Fibroblast of skin of right biceps (primary cell): ENCODE measurements at regions not wholly inside any gene's neighbourhood (a gene's known extent, or its start where the extent isn't known, plus 50 kb on each side); places are given as distances from the start of the nearest gene placed in this dataset.

ENCODE experiments used
- DNase-seq: peaks from one replicate; pipeline ENCODE4 v3.0.0-alpha.2; 2013

DNA sequence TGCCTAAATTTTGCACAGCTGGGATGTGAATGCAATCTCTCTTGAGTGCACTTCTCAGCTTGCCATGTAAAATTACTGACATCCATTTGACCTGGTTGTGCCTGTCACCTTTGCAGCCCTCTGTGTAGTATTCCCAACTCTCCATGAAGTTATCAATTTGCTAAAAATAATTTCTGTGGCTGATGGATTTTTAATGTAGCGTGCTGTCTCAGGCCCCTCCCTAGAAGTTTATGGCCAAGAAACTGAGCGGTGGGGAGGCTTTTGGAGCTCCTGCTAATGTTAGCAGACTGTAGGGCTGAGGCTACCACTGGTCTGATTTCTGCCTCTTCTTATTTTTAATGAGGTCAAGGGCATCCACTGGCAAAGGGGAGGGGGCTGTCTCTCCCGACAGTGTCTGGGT lies 577.0 kb upstream of the DPP6 start:
- DNase-seq: no peak

DNA sequence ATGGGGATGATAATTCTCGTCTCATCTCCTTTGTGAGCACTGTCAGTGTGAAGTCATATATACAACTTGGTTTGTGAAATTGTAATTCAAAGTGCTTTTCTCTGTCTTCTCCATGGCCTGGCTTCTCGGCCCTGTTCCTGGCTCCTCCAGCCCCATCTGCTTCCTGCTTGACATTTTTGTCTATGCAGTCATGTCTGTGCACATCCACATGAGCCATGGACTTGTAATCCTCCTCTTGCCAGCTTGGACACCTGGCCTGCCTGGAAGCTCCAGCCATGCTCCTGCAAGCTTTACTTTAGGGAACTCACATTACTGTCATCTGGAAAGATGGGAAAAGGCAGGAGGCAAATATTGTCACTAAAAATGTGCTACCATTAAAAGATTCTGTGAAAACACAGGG lies 576.0 kb upstream of the DPP6 start:
- no peak for DNase-seq

DNA sequence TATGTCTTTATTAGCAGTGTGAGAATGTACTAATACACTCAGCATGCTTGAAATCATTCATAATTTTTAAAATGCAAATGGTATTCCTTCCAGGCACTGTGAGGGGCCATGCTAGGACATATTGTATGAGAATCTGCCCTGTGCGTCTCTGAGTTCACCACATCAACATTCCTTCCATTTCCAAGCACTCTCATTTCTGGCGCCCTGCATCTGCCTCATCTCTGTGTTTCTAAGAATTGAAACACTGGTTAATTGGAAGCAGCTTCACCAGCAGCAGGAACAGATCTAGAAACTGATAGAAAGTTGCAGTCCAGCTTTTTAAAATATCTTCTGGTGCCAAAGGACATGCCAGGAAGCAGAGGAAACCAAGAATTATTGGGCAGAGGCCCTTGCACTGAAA lies 555.9 kb upstream of the DPP6 start:
- DNase-seq: no peak

DNA sequence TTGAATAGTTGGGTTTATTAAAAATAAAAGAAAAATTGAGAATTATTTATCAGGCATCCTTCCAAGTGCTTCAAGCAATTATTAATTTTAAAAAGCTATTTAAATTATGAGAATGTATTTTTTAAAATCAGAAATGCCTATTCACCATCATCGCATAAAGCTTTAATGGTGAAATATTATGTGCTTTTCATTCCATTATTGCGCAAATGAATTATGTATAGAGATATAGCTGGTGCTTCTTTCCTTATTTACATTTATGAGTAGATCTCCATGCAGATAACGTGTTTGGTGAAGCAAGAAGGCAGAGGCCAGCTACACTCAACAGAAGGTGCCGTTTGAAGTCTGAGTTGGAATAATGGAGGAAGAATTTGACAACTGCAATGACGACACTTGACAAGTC lies 549.1 kb upstream of the DPP6 start:
- no peak for DNase-seq

DNA sequence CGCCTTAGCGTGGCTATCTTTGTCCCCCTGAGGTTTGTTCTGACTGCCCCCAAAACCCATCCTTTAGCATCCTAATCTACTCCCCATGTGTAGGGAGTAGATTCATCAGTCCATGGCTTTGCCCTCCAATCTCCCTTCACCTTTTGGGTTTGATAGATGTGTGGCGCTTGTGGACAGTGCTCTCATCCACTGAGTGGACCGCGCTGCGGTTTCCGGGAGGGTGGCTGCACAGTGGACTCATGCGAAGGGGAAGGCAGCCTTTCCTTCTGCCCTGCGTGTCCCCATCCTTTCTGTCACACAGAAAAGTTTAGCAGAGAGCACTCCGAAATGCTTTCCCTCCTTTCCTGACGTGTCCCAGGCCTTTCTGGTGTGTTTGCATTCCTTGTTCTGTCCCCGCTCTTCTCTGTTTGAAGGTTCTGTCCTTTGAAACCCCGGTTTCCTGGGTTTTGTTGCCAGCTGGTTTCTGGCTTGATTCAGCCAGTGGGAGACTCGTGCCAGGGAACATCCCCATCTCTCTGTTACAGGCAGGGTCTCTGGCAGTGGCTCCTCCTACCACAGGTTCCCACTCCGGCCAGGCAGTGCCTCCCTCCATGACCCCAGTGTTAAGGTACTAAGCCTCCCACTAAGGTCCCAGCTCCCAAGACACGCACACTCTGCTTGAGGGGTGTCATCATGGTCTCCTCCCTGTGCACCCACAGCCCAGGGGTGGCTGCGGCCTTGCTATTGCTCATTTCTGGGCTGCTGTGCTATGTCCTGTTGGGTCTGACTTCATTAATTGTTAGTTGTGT lies 547.7 kb upstream of the DPP6 start:
- DNase-seq: no peak

DNA sequence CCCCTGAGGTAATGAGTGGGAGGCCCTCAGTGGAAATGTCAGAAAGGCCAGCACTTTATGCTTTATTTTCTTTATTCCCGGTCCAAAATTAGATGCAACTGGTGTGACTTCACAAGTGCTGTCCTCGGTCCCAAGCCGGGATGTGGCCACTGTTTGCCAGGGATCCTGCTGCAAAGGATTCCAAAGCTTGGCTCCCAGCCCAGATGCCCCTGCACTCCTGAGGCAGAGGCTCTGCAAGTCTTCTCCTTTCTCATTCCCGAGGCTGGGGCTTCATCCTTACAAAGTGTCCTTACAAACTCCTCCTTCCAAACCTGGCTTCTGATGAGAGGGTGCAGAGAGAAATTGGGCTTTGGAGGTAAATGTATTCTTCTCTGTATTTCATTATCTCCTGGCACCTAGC lies 544.3 kb upstream of the DPP6 start:
- no peak for DNase-seq

DNA sequence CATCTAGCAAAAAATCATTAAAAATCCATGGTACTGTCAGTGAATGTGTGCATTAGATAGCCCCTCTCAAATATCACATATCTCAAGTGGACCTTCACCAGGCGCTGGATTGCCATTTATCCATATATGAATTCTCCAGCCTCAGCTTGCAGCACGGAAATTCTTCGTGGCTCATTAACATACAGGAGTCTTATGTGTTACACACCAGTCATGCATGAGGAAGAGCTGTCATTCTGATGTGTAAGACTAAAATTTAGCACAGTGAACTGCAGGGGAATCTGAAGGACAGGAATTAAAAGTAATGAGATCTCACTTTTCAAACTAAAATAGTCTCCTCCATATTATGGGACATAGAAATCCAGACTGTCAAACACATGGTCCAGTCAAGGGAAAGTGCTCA lies 542.4 kb upstream of the DPP6 start:
- no peak for DNase-seq

DNA sequence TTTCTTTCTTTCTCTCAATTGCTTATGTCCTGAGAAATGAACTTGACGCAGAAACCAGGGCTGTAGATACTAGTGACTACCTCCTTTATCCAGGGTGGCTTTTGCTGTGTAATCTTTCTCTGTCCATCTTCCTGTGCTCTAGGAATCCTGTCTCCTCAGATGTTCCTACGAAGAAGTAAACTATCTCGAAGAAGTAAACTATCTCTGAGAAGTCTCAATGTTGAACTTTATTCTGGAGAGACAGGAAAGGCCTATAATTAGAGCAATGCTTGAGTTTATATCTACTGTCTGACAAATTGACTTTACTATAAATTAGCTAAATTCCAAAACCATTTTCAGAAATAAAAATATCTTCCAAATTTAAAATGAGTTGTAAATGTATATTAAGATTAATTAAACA lies 541.5 kb upstream of the DPP6 start:
- no peak for DNase-seq

DNA sequence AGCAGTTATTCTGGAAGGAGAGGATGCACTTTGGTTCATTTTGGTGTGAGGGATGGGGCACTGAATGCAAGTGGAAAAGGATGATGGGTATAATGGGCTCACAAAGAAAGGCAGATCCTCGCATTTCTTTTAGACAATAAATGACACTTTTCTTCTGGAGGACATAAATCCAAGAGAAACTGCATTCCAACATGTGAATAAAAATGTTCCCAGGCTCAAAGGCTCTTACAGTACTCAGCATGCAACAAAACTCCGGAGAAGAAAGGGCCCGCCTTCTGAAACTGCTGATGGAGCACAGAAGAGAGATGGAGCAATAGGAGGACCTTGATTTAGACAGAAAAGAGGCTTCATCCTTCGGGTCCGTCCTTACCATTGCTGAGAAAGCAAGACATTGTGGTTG lies 538.2 kb upstream of the DPP6 start:
- no peak for DNase-seq

DNA sequence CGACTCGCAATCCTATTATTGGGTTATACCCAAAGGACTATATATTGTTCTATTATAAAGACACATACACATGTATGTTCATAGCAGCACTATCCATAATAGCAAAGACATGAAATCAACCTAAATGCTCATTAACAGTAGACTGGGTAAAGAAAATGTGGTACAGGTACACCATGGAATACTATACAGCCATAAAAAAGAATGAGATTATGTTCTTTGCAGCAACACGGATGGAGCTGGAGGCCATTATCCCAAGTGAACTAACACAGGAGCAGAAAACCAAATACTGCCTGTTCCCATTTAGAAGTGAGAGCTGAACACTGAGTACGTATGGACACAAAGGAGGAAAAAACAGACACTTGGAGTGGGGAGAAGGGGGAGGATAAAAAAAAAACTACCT lies 536.8 kb upstream of the DPP6 start:
- no peak for DNase-seq

DNA sequence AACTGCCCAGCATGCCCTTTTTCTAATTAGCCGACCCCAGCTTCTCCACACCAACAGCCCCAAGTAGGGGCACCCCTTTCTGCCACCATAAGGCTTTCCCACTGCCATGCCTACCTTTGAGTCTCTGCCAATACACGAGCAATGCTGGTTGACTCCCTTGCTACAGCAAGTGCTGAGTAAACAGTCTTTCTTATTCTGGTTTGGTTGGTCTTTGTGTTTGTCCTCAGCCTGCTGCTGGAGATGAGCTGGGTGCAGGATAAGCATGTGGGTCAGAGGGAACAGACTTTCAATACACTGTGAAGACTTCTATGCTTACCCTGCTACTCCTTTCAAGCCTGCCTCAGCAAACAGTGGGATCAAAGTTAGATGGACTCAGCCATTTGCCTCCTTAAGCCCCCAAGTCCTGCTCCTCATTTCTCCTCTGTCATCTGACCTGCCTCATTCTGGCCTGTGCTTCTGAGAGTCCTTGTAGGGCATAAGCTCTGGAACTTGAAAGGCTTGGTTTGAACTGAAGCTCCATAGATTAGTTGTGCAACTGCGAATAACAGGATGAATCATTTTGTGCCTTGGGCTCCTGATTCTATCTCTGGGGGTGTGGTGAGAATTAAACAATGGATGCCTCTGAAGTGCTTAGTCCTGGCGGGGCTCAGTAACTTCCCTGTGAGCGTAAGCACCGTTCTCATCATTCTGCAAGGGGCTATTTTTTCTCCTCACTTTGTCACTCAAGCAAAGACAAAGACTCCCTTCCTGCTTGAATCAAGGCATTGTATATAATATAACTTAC lies 533.8 kb upstream of the DPP6 start:
- no peak for DNase-seq

DNA sequence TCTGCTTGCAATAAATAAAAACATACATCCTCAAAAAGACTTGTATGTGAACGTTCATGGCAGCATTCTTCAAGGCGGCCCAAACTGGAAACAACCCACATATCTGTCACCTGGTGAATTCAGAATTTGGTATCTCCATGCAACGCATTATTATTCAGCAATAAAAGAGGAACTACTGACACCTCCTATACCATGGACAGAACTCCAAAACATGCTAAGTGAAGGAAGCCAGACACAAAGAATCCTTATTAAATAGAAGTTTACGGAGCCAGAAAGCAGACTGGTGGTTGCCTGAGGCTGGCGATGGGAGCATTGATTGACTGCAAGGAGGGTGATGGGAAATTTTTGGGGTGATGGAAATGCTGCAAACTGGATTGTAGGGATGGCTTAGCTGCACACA lies 530.8 kb upstream of the DPP6 start:
- no peak for DNase-seq

DNA sequence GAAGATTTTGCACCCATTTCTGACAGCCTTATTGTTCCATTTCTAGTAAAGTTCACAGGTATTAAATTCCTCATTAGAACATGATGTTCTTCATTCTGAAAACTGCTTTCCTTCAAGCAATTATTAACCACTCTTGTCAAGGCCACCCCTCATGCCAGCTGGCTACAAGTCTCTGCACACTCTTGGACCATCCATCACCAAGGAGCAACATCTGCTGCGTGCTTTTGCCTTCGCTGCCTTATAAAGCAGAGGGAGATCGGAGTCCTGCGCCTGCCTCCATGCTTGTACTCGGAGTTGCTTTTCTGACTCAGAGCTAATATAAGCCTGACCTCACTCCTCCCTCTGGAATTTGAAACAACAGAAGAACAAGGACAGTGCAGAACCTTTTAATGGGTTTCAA lies 529.9 kb upstream of the DPP6 start:
- no peak for DNase-seq

DNA sequence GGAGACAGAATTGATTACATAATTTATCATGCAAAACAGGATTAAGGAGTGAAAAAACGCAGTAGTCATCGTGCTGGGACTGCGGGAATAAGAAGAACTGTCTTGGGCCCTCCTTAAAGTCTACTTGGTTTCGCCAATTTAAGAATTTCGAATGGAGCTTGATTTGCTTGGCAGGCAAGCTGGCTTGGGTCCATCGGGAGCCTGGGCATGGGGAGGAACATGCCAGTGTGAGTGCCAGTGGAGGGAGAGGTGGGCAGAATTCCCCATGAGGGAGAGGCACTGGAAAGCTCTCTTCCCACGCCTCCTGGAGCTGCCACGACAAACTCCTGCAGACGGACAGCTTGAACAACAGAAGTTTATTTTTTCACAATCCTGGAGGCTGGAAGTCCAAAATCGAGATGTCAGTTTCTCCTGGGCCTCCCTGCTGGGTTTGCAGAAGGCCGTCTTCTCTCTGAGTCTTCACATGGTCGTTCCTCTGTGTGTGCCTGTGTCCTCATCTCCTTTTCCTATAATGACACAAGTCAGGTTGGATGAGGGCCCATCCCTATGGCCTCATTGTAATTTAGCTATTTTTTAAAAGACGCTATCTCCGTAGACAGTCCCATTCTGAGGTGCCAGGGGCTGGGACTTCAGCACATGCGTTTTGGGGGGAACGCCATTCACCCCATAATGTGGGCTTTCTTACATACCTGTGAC lies 528.7 kb upstream of the DPP6 start:
- DNase-seq: no peak

DNA sequence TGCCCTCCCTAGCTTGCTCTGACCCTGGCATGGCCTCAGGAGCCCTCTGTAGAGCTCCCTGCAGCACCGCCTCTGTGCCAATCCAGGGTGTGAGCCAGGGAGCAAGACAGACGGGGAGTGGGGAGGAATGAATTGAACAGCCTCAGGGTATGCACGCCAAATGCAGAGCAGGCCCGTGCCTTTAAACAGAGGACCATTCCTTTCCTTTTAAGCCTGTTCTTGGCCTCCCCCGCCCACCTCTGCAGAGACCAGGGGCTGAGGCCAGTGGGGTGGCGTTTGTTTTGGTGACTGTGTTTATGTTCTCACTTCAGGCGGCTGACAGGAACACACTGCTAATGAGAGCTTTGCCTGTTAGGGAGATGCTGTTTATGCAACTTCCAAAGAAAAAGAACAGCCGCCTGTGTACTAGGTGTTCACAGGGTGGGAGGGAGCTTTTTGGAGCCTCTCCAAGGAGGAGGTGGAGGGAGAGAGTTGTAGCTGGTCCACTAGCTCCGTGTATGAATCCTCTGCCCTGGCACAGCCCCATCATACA lies 528.1 kb upstream of the DPP6 start:
- DNase-seq: no peak

DNA sequence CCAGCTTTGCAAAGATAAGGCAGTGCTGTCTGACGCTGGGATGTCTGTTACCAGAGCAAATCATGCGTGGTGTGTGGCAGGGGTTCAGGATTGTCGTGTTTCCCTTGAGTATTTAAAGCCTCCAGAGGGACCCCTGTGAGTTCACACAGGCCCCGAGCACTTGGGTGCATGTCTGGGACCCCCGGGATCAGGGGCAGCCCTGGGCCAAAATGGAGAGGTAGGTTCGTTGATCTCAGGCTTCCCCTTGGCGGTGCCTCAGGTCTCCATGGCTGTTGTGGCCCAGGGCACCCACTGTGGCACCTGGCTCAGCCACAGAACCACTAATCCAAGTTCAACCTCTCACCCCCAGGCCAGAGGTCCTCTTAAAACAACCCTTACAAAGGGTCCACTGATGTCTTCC lies 523.1 kb upstream of the DPP6 start:
- DNase-seq: no peak

DNA sequence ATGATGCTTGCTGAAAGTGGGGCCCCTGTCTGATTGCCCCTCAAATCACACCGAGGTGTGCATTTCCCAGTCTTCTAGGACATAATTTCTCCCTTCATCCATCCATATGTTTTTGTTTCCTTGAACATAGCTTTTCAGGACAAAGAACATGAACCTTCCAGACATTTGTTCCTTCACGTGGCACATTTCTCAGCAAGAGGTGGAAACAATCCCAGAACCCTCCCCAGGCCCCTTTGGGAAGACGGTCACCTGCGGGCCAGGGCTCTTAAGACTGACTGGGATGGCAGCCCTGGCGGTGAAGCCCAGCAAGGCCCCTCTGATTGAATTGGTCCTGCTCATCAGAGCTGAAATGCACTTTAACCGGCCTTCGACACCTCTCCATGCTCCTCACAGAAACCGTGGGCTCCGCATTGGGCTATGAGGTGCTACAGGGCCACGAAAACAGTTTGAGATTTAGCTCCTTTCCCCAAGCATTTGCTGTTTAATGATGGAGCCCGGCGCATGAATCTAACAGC lies 522.5 kb upstream of the DPP6 start:
- DNase-seq: no peak

DNA sequence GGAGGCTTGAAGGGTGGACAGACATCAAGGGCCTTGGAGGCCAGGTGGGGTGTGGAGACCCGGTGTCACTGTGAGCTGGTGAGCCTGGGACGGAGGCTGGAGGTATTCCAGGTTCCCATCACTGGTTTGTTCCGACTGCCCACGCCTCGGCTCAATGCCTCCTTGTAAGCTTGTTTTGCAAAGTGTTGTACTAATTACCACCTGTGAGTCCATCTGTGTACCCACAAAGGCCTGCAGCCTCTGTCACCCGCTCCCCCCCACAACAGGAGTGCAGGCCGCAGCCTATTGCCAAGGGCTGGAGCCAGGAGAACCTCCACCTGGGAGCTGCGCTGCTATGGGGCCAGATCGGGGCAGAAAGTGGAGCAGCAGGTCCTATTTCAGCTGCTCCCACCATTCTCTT lies 521.8 kb upstream of the DPP6 start:
- no peak for DNase-seq

DNA sequence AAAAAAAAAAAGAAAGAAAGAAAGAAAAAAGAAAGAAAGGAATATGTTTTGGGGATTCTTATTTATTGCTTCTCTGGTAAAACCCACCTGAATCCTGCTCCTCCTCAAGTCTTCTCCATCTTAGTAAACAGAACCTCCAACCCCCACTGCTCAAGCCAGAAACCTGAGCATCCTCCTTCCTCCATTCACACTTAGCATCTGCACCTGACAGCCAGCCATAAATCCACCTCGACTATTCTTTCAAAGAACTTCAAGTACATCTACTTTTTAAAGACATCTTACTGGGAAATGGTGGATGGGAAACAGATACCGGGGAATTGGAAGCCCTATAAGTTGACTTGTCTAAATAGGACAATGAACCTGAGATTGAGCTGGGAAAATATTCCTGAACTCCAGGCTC lies 519.9 kb upstream of the DPP6 start:
- DNase-seq: no peak

DNA sequence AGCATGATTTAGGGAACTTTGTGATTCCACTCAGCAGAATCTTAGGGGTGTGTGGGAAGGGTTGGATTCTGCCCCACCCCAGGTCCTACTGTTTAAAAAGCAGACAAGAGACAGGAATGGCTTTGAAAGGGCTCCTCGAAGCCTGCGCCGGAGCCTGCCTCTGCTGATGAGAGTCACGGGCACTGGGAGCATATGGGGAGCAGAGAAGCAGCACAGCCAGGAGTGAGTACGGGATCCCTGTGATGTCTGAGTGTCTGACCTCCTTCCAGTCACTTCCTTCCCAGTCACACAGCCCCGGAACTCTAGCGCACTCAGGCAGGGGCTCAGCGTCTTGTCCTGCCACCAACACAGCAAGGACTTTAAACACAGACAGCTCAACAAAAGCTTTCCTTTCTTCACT lies 514.9 kb upstream of the DPP6 start:
- no peak for DNase-seq

DNA sequence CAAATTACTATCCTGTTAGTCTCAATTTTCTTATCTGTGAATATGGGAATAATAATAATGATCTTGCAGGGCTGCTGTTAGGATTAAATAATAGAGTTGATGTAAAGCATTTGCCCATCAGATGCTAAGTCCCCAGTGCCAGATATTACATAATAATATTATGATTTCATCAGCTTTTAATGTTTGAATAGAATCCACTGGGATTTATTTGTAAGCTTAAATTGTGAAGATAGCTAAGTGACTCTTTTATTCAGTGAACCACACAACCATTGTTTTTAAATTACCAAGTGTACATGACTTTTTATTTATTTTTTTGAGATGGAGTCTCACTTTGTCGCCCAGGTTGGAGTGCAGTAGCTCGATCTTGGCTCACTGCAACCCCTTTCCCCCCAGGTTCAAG lies 510.3 kb upstream of the DPP6 start:
- no peak for DNase-seq

DNA sequence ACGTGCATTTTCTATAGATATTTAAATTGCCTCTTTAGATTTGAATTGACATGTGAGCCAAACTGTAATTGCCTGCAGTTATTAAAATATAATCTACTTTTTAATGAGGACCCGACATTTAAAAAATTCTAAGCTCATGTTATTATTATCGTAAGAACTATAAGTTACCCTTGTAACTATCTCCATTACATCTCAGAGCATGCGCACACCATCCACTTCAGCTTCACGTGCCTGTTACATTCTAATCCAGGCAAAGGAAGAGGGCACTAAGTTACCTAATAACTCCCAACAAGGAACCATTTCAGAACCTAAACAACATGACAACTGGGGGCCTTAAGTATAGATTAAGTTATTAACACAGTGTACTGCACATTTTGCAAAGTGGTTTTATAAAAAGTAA lies 509.0 kb upstream of the DPP6 start:
- no peak for DNase-seq

DNA sequence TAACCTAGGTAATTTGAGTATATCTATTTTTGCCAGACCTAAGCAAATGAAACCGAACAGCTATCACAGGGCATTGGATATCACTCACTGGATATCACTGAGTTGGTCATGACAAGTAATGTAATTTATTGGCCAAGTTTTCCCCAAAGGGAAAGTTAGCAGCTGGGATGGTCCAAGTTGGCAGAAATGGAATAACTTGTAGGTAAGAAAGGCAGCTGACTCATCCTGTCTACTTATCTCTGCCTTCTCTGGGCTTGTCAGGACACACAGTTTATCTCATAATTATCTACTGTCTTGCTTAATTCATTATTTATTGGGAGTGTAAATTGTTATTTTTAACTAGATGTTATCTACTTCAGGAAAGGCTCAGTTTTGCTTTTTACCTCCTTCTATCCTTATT lies 502.0 kb upstream of the DPP6 start:
- DNase-seq: no peak

DNA sequence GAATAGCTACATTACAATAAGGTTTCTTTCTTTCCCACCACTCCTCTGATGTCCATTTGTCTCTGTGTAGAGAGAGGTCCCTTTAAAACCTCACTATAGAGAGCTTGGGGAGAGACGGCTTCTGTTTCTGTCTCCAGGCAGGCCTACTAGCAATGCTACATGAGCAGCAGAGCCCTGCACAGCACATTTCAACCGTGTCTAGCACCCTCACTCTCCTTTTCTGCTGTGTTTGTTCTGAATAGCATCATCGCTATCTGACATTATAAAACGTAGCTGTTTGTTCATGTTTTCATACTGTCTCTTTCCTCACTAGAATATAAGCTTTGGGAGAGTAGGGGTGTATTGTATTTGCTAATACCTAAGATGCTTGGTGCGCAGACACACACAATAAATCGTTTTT lies 487.8 kb upstream of the DPP6 start:
- DNase-seq: no peak
